ENCODE measurements at regions not wholly inside any gene's neighbourhood (a gene's known extent, or its start where the extent isn't known, plus 50 kb on each side); places are given as distances from the start of the nearest gene placed in this dataset.

- TF ChIP-seq, protein P1, sequence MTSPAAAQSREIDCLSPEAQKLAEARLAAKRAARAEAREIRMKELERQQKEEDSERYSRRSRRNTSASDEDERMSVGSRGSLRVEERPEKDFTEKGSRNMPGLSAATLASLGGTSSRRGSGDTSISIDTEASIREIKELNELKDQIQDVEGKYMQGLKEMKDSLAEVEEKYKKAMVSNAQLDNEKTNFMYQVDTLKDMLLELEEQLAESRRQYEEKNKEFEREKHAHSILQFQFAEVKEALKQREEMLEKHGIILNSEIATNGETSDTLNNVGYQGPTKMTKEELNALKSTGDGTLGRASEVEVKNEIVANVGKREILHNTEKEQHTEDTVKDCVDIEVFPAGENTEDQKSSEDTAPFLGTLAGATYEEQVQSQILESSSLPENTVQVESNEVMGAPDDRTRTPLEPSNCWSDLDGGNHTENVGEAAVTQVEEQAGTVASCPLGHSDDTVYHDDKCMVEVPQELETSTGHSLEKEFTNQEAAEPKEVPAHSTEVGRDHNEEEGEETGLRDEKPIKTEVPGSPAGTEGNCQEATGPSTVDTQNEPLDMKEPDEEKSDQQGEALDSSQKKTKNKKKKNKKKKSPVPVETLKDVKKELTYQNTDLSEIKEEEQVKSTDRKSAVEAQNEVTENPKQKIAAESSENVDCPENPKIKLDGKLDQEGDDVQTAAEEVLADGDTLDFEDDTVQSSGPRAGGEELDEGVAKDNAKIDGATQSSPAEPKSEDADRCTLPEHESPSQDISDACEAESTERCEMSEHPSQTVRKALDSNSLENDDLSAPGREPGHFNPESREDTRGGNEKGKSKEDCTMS (CRISPR knock-in tag; conservative IDR thresholded peaks at IDR 0.05): no peak
- no peak for TF ChIP-seq HCFC1 (IDR thresholded peaks at IDR 0.05; ENCODE audit: low read depth, low read length)
- TF ChIP-seq ZFX (CRISPR knock-in tag; IDR thresholded peaks at IDR 0.05; ENCODE audit: low read depth): no peak
- no peak for TF ChIP-seq CERS6 (CRISPR knock-in tag; IDR thresholded peaks at IDR 0.05)
- no peak for TF ChIP-seq KDM3A (CRISPR knock-in tag; IDR thresholded peaks at IDR 0.05; ENCODE audit: low read depth)
- no peak for TF ChIP-seq NFIC (IDR thresholded peaks at IDR 0.05; ENCODE audit: low read length)
- TF ChIP-seq ZNF557 (CRISPR knock-in tag; IDR thresholded peaks at IDR 0.05): no peak
- TF ChIP-seq ZNF326 (CRISPR knock-in tag; IDR thresholded peaks at IDR 0.05; ENCODE audit: borderline replicate concordance): no peak
- TF ChIP-seq TP53 (CRISPR knock-in tag; conservative IDR thresholded peaks at IDR 0.05): no peak
- no peak for TF ChIP-seq ZNF576 (CRISPR knock-in tag; IDR thresholded peaks at IDR 0.05)
- no peak for TF ChIP-seq MTA3 (CRISPR knock-in tag; IDR thresholded peaks at IDR 0.05)
- no peak for TF ChIP-seq ZNF441 (CRISPR knock-in tag; IDR thresholded peaks at IDR 0.05; ENCODE audit: borderline replicate concordance)
- TF ChIP-seq ARHGAP35 (CRISPR knock-in tag; IDR thresholded peaks at IDR 0.05; ENCODE audit: borderline replicate concordance): no peak
Observed at GRCh38 chr11:115766561-115766960, 262.3 kb upstream of the CADM1 start (continued).

All from HepG2 (cell line).